SK-N-SH treated with all-trans-retinoic acid at 6 μM for 48 hours (cell line): ENCODE measurements at regions not wholly inside any gene's neighbourhood (a gene's known extent, or its start where the extent isn't known, plus 50 kb on each side); places are given as distances from the start of the nearest gene placed in this dataset.

ENCODE experiments used
- ATAC-seq: fragments of 200-7000 bp; cut with Tn5 transposase; 3 replicates; pipeline ENCODE4 v1.9.1; 2020; ENCODE audit warnings: mild to moderate bottlenecking, moderate library complexity
- ARNTL ChIP-seq: fragments of 450-650 bp; formaldehyde crosslinking; IDR thresholded peaks from 2 replicates; pipeline ENCODE4 v1.5.0; 2020; ENCODE audit warnings: low read depth, mild to moderate bottlenecking, moderate library complexity, borderline replicate concordance
- BACH2 ChIP-seq: fragments of 250-450 bp; sonication (Bioruptor Pico); IDR thresholded peaks from 2 replicates; pipeline ENCODE4 v1.9.0; 2021; ENCODE audit warnings: mild to moderate bottlenecking, borderline replicate concordance
- CREB5 ChIP-seq: fragments of 250-450 bp; sonication (Bioruptor Pico); IDR thresholded peaks from 2 replicates; pipeline ENCODE4 v1.5.1; 2020; ENCODE audit warnings: low read depth, mild to moderate bottlenecking, moderate library complexity
- CSDC2 ChIP-seq: fragments of 250-450 bp; sonication (Bioruptor Pico); IDR thresholded peaks from 2 replicates; pipeline ENCODE4 v1.5.0; 2020; ENCODE audit warnings: mild to moderate bottlenecking, moderate library complexity
- CSRNP3 ChIP-seq: fragments of 250-450 bp; sonication (Bioruptor Pico); IDR thresholded peaks from 2 replicates; pipeline ENCODE4 v1.5.1; 2021; ENCODE audit warnings: mild to moderate bottlenecking, moderate library complexity
- ESRRG ChIP-seq: fragments of 250-450 bp; sonication (Bioruptor Pico); IDR thresholded peaks from 2 replicates; pipeline ENCODE4 v1.6.1; 2021; ENCODE audit warnings: mild to moderate bottlenecking
- GLIS3 ChIP-seq: fragments of 250-450 bp; sonication (Bioruptor Pico); IDR thresholded peaks from 2 replicates; pipeline ENCODE4 v1.5.0; 2020; ENCODE audit warnings: mild to moderate bottlenecking, moderate library complexity
- ISL1 ChIP-seq: fragments of 250-450 bp; sonication (Bioruptor Pico); IDR thresholded peaks from 2 replicates; pipeline ENCODE4 v2.1.2; 2022; ENCODE audit warnings: mild to moderate bottlenecking, moderate library complexity
- OSR1 ChIP-seq: fragments of 250-450 bp; sonication (Bioruptor Pico); IDR thresholded peaks from 2 replicates; pipeline ENCODE4 v1.8.0; 2022; ENCODE audit warnings: moderate library complexity, mild to moderate bottlenecking, inconsistent platforms
- POU6F1 ChIP-seq: fragments of 250-450 bp; sonication (Bioruptor Pico); IDR thresholded peaks from 2 replicates; pipeline ENCODE4 v1.8.0; 2021; ENCODE audit warnings: low read depth, mild to moderate bottlenecking, moderate library complexity, borderline replicate concordance
- PPARA ChIP-seq: fragments of 250-450 bp; sonication (Bioruptor Pico); IDR thresholded peaks from 2 replicates; pipeline ENCODE4 v1.5.0; 2020; ENCODE audit warnings: mild to moderate bottlenecking, borderline replicate concordance
- RARB ChIP-seq: fragments of 250-450 bp; sonication (Bioruptor Pico); IDR thresholded peaks from 2 replicates; pipeline ENCODE4 v1.8.0; 2021; ENCODE audit warnings: mild to moderate bottlenecking, moderate library complexity
- SNAI2 ChIP-seq: fragments of 250-450 bp; sonication (Bioruptor Pico); IDR thresholded peaks from 2 replicates; pipeline ENCODE4 v1.5.0; 2020; ENCODE audit warnings: mild to moderate bottlenecking, moderate library complexity
- TCF4 ChIP-seq: fragments of 250-450 bp; sonication (Bioruptor Pico); IDR thresholded peaks from 2 replicates; pipeline ENCODE4 v1.8.0; 2021; ENCODE audit warnings: mild to moderate bottlenecking, moderate library complexity, borderline replicate concordance
- TOX ChIP-seq: fragments of 250-450 bp; sonication (Bioruptor Pico); IDR thresholded peaks from 2 replicates; pipeline ENCODE4 v1.8.0; 2021; ENCODE audit warnings: mild to moderate bottlenecking, moderate library complexity, borderline replicate concordance
- TSHZ2 ChIP-seq: fragments of 250-450 bp; sonication (Bioruptor Pico); IDR thresholded peaks from 2 replicates; pipeline ENCODE4 v1.5.0; 2020; ENCODE audit warnings: mild to moderate bottlenecking, moderate library complexity
- ZFP3 ChIP-seq: fragments of 250-450 bp; sonication (Bioruptor Pico); IDR thresholded peaks from 2 replicates; pipeline ENCODE4 v1.5.0; 2020; ENCODE audit warnings: mild to moderate bottlenecking, moderate library complexity
- ZFP30 ChIP-seq: fragments of 450-650 bp; formaldehyde crosslinking; IDR thresholded peaks from 2 replicates; pipeline ENCODE4 v1.5.0; 2022; ENCODE audit warnings: mild to moderate bottlenecking, moderate library complexity
- ZNF565 ChIP-seq: fragments of 450-650 bp; formaldehyde crosslinking; conservative IDR thresholded peaks from 2 replicates; pipeline ENCODE4 v1.5.0; 2020; ENCODE audit warnings: low read depth, mild to moderate bottlenecking, moderate library complexity
- ZNF70 ChIP-seq: fragments of 450-650 bp; formaldehyde crosslinking; IDR thresholded peaks from 2 replicates; pipeline ENCODE4 v1.5.0; 2020; ENCODE audit warnings: mild to moderate bottlenecking, moderate library complexity
- ZNF8 ChIP-seq: fragments of 450-650 bp; formaldehyde crosslinking; IDR thresholded peaks from 2 replicates; pipeline ENCODE4 v1.5.0; 2020; ENCODE audit warnings: mild to moderate bottlenecking, moderate library complexity
- TF ChIP-seq, protein P1 (sequence below): fragments of 250-450 bp; sonication (Bioruptor Pico); IDR thresholded peaks from 2 replicates; pipeline ENCODE4 v1.8.0; 2020; ENCODE audit warnings: mild to moderate bottlenecking, moderate library complexity, borderline replicate concordance

- ATAC-seq = peak; percentile 30; the same call in 1 of the 3 replicates
- no peak for TF ChIP-seq CSRNP3 (CRISPR knock-in tag)
- no peak for TF ChIP-seq RARB (CRISPR knock-in tag)
- TF ChIP-seq ZNF8 (CRISPR knock-in tag) = no peak
- TF ChIP-seq TOX = no peak
- TF ChIP-seq, protein P1, sequence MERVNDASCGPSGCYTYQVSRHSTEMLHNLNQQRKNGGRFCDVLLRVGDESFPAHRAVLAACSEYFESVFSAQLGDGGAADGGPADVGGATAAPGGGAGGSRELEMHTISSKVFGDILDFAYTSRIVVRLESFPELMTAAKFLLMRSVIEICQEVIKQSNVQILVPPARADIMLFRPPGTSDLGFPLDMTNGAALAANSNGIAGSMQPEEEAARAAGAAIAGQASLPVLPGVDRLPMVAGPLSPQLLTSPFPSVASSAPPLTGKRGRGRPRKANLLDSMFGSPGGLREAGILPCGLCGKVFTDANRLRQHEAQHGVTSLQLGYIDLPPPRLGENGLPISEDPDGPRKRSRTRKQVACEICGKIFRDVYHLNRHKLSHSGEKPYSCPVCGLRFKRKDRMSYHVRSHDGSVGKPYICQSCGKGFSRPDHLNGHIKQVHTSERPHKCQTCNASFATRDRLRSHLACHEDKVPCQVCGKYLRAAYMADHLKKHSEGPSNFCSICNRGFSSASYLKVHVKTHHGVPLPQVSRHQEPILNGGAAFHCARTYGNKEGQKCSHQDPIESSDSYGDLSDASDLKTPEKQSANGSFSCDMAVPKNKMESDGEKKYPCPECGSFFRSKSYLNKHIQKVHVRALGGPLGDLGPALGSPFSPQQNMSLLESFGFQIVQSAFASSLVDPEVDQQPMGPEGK (CRISPR knock-in tag) = no peak
- TF ChIP-seq POU6F1 = no peak
- no peak for TF ChIP-seq TSHZ2 (CRISPR knock-in tag)
- TF ChIP-seq GLIS3 (CRISPR knock-in tag) = no peak
- no peak for TF ChIP-seq ZNF565 (CRISPR knock-in tag)
- TF ChIP-seq ZFP3 = no peak
- TF ChIP-seq ESRRG (CRISPR knock-in tag) = no peak
- no peak for TF ChIP-seq TCF4 (CRISPR knock-in tag)
- TF ChIP-seq BACH2 (CRISPR knock-in tag) = no peak
- TF ChIP-seq CSDC2 (CRISPR knock-in tag) = no peak
- no peak for TF ChIP-seq CREB5 (CRISPR knock-in tag)
- no peak for TF ChIP-seq ZNF70 (CRISPR knock-in tag)
- TF ChIP-seq SNAI2 (CRISPR knock-in tag) = no peak
These were observed 247.9 kb downstream of the ANKRD60 start for GRCh38 chr20:57980506-57980905.

DNA sequence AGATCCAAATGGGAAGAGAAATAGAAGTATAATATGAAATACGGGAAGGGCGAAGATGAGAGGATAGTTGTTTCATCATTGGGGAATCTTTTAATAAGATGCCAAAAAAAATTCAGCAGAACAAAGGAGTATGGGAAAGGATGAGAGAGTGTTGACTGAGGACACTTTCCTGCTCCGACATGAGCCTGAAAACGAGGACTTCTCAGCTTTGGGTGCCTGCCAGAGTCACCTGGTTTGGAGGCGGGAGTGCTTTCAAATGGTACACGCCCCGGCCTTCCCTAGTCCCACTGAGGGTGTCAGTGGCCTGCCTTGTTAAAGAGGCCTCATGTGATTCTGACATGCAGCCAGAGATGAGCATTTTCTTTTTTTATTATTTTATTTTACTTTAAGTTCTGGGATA, 250.9 kb downstream of the ANKRD60 start:
- ATAC-seq = no peak
- TF ChIP-seq GLIS3 (CRISPR knock-in tag) = no peak
- no peak for TF ChIP-seq ZNF565 (CRISPR knock-in tag)
- TF ChIP-seq, protein P1 (CRISPR knock-in tag) = no peak
- no peak for TF ChIP-seq CREB5 (CRISPR knock-in tag)
- no peak for TF ChIP-seq ZFP30 (CRISPR knock-in tag)
- no peak for TF ChIP-seq ISL1
- TF ChIP-seq OSR1 = no peak
- no peak for TF ChIP-seq ARNTL (CRISPR knock-in tag)
- TF ChIP-seq CSDC2 (CRISPR knock-in tag) = no peak
- no peak for TF ChIP-seq PPARA
